Left lobe of liver (tissue), 2 donors: ENCODE measurements at regions not wholly inside any gene's neighbourhood (a gene's known extent, or its start where the extent isn't known, plus 50 kb on each side); places are given as distances from the start of the nearest gene placed in this dataset.
"Not testable (repeated sequence)": the region's sequence is repeated elsewhere in the genome, so short reads cannot be mapped to it uniquely, and the experiment has no call there.

Source experiments
- ATAC-seq: fragments of 200-7000 bp; cut with Tn5 transposase; one replicate; pipeline ENCODE4 v1.9.1; 2020; ENCODE audit warnings: mild to moderate bottlenecking, moderate library complexity
- DNase-seq: peaks from one replicate; pipeline ENCODE4 v3.0.0-alpha.2; 2020; ENCODE audit warnings: low spot score
- donor health status: DM: no; HTN: no; CAD: no; lungs with moderate emphysema.
- donor health status: DM: no; HTN: yes; CAD: no.

- DNase-seq (no peak), ATAC-seq (no peak)
Observed at GRCh38 chr13:71304861-71305260, 562.1 kb downstream of the DACH1 start.

DNA sequence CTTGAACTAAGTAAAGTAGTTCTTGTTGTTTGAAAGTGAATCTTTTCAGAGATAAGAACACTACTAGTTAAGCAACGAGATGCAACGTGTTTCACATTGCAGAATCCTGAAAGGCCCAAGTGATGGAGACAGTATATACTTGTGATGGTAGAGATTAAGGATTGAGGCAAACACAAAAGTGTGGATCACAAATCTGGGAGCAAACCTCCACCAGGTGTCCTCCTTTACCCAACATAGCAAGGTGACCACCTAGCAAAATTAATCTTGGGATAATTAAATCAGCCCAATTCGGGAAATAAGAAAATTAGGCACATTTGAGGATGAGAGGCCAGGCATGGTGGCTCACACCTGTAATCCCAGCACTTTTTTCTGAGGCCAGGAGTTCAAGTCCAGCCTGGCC lies 563.9 kb downstream of the DACH1 start:
- ATAC-seq (no peak), DNase-seq (no peak)

GRCh38 chr13:71300602-71301001 lies 566.4 kb downstream of the DACH1 start:
- DNase-seq (no peak), ATAC-seq (no peak)

- DNase-seq, result no peak
- ATAC-seq, result no peak
Observed at GRCh38 chr13:71291842-71292146, 575.2 kb downstream of the DACH1 start.

- ATAC-seq (peak; percentile 89), DNase-seq (peak; percentile 60)
Observed at GRCh38 chr13:71290963-71291841, 575.8 kb downstream of the DACH1 start.

DNA sequence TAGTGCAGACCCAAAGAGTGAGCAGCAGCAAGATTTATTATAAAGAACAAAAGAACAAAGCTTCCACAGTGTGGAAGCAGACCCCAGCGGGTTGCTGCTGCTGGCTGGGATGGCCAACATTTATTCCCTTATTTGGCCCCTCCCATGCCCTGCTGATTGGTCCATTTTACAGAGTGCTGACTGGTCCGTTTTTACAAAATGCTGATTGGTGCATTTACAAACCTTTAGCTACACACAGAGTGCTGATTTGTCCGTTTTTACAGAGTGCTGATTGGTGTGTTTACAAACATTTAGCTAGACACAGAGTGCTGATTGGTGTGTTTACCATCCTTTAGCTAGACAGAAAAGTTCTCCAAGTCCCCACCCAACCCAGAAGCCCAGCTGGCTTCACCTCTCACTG lies 577.0 kb downstream of the DACH1 start:
- ATAC-seq, DNase-seq: not testable (repeated sequence)

DNA sequence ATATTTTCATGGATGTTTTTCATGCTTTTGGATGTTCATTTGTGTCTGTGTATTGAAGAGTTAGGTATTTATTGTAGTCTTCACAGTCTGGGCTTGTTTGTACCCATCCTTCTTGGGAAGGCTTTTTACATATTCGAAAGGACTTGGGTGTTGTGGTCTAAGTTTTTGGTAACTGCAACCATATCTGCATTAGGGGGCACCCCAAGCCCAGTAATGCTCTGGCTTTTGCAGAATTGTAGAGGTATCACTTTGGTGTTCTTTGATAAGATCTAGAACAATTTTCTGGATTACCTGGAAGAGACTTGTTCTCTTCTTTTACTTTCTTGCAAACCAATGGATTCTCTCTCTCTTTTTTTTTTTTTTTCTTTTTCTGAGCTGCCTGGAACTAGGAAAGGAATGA lies 581.3 kb downstream of the DACH1 start:
- ATAC-seq (peak; percentile 37), DNase-seq (no peak)

DNA sequence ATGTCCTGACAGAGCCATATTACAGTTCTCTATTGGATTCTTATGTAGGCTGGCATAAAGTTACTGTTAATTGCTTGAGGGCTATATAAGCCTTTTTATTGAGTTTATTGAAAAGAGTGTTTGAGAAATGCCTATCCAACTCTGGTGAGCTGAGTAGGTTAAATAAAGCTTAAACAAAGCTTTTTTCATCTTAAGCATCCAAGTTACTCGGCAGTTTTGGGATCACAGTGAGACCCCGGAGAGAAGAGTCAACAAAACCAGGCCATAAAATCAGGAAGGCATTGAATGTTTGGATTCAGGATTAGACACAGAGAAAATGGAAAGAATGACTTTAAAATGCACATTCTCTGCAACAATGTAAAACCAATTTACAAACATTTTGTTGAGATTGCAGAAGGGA lies 588.5 kb downstream of the DACH1 start:
- no peak for ATAC-seq
- no peak for DNase-seq

DNA sequence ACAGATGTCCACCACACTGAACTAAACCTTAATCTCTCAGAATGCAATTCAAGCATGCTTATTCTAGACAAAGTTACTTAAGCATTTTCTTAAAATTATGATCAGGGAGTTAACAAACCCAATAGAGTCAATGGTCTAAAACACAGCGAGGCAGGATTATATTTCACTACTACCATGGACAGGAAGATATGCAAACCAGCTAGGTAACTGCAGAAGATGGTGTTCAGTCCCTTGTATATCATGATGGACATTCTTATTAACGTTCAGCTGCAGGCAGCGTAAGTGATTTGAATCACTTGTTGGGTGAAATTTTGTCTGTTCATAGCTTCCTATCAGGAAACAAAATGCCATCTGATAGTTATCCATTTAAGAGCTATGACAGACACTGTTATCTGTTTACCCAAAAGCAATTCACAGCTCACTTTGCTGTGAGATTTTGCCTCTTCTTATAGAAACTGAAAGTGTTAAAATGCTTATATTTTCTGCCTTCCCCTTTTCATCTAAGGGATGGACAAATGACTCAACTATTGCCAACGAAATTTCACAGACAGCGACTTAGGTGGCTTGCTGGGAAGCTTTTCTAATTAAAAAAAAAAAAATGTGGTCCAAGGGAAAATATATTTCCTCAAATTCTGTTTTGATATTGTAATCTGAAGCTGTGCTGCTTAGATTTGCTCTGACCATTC lies 591.9 kb downstream of the DACH1 start:
- no peak for DNase-seq
- ATAC-seq, result no peak

GRCh38 chr13:71261256-71261655 lies 605.7 kb downstream of the DACH1 start:
- DNase-seq (no peak), ATAC-seq (no peak)

DNA sequence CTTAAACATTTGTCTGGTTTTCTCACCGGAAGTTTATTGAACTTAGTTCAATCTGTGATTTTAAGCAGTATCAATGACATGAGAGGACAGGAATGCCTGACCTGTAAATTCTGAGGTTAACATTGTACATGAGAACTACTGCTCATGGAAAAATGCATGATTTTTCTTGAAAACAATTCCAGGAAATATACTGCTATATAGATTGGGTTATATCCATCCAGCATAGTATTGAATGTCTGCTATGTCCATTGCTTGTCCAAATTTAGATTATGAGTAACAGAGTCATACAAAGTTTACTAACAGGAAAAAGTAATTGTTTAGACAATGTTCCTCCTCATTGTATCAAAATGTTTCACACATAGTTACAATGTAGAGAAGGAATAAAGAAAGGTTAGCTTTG lies 606.8 kb downstream of the DACH1 start:
- ATAC-seq, result no peak
- no peak for DNase-seq

DNA sequence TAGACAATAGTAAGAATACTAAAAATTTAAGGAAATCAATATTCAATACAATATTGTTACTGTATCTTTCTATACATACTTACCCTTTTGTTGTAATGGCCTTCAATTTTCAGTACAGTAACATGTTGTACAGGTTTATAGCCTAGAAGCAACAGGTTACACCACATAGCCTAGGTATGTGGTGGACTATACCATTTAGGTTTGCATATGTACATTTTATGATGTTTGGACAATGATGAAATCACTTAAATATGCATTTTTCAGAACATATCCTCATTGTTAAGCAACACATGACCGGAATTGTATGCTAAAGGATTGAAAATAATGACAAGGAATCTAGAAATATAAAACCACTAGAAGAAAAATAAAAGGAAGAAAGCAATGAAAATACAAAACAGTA lies 611.4 kb downstream of the DACH1 start:
- DNase-seq (no peak), ATAC-seq (no peak)

DNA sequence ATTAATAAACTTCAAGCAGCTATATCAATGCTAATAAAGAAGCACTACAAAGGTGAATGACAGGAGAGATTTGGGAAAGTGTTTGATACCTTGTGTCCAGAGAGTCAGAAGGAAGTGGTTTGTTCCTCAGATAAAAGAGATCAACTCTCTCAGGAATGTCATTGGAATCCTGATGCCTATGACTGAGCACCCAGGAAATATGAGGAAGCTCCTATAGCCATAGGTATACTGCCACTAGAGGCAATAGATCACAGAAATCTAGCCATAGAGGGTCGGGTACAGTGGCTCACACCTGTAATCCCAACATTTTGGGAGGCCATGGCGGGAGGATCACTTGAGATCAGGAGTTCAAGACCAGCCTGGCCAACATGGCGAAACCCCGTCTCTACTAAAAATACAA lies 612.6 kb downstream of the DACH1 start:
- ATAC-seq, result no peak
- no peak for DNase-seq

DNA sequence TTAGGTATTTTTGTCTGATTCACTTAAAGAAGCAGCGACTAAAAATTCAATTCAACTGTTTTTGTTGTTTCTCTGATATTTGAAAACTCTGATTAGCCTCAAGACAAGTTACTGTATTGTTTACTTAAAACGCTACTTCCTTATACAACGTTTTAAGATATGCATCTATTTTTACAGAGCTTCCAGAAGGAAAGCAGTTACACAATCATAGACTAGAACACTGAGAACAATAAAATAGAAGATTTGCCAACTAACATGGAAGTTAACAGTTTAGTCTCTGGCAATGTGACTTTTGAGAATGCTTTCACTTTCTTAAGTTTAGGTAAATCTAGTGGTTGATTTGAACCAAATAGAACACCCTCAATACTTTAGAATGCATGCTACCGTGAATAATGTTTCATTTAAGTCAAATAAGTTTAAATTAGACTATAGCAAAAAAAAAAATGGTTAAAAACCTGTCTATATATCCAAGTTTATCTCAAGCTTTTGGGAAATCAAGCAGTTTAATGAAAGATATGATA lies 614.8 kb downstream of the DACH1 start:
- DNase-seq (no peak), ATAC-seq (no peak)

- ATAC-seq, result no peak
- DNase-seq, result no peak
Observed at GRCh38 chr13:71251292-71251951, 615.6 kb downstream of the DACH1 start.

GRCh38 chr13:71249011-71249410 lies 618.0 kb downstream of the DACH1 start:
- ATAC-seq, result no peak
- DNase-seq, result no peak

- DNase-seq, result no peak
- no peak for ATAC-seq
Observed at GRCh38 chr13:71244161-71244560, 622.8 kb downstream of the DACH1 start.

GRCh38 chr13:71242201-71242600 lies 624.8 kb downstream of the DACH1 start:
- no peak for DNase-seq
- no peak for ATAC-seq

DNA sequence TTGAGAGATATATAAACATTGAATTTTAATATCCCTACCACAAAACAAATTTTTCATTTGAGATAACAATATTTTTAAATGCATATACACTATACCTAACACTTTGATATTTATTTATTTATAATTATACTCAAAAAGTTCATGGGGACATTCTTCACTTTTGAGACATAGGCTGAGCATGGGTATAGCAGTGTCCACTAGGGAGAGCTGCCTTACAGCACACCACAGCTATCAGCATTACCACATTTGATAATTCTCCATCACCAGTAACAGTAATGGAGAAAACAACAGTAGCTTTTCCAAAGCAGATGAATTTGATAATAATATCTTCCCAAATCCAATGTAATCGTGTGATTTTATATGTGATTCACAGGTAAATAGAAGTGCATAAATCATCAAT lies 626.1 kb downstream of the DACH1 start:
- ATAC-seq (peak; percentile 58), DNase-seq (no peak)

GRCh38 chr13:71237332-71237731 lies 629.7 kb downstream of the DACH1 start:
- DNase-seq (no peak), ATAC-seq (no peak)

DNA sequence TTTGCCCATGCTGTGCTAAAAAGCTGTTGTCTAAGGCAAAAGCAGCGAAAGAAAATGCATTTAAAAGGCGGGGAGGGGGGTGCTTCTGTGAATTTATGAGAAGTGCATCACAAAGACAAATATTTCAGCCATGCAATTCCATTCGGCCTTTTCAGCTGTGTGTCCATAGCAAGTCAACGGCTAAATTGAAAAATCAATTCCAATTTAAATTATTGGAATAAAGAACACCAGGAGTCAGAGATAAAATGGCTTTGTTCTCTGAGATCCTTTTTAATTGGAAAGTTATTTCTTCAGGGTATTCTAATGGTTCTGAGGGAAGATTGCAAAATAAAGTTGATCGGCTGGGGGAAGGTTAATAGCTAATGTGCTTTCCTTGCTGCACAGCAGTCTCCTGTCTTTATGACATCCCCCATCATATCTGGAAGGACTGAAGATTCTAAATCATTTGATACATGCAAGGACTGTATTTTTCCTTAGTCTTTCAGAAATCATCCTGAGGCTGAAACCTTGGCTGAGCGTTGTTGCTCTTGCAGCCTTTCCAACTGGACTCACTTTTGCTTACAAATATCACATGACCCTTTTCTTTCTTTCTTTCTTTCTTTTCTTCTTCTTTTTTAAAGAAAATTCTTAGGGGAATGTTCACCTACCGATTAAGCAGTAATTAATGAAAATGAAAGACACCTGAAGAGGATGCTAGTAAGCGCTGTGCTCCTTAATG lies 647.1 kb downstream of the DACH1 start:
- DNase-seq, result no peak
- ATAC-seq, result no peak
